HUDEP-2 (cell line): ENCODE measurements at regions not wholly inside any gene's neighbourhood (a gene's known extent, or its start where the extent isn't known, plus 50 kb on each side); places are given as distances from the start of the nearest gene placed in this dataset.
A peak's percentile ranks its signal among the peaks of the same experiment; 100 is the strongest.

Experiments
- DNase-seq, 76 experiments: peaks; one replicate each; lab custom pipeline; 2025; ENCODE audit not compliant: unreplicated experiment in 76 of 76; lab: John Stamatoyannopoulos, UW

- DNase-seq: no peak
Observed at GRCh38 chrX:42725196-42725595, 52.8 kb downstream of the PPP1R2C start.

GRCh38 chrX:42720209-42720608 is 57.8 kb downstream of the PPP1R2C start:
- DNase-seq: peak in 13 of 76 experiments; percentile 0 to 21 (median 1)

- no peak for DNase-seq
Observed at GRCh38 chrX:42715701-42716262, 62.2 kb downstream of the PPP1R2C start.

- DNase-seq: no peak
Observed at GRCh38 chrX:42714981-42715700, 62.8 kb downstream of the PPP1R2C start.

GRCh38 chrX:42710452-42710851 is 67.5 kb downstream of the PPP1R2C start:
- DNase-seq: no peak

GRCh38 chrX:42708222-42708621 is 69.7 kb downstream of the PPP1R2C start:
- DNase-seq: no peak

- no peak for DNase-seq
Observed at GRCh38 chrX:42707742-42708141, 70.2 kb downstream of the PPP1R2C start.

- DNase-seq: no peak
Observed at GRCh38 chrX:42704454-42704853, 73.5 kb downstream of the PPP1R2C start.

- no peak for DNase-seq
Observed at GRCh38 chrX:42697544-42697943, 80.4 kb downstream of the PPP1R2C start.

- DNase-seq: no peak
Observed at GRCh38 chrX:42696536-42697124, 81.3 kb downstream of the PPP1R2C start.

GRCh38 chrX:42695800-42696358 is 82.1 kb downstream of the PPP1R2C start:
- no peak for DNase-seq

GRCh38 chrX:42694260-42694815 is 83.6 kb downstream of the PPP1R2C start:
- no peak for DNase-seq

- DNase-seq: no peak
Observed at GRCh38 chrX:42691196-42691595, 86.8 kb downstream of the PPP1R2C start.

GRCh38 chrX:42686706-42687105 is 91.3 kb downstream of the PPP1R2C start:
- no peak for DNase-seq

GRCh38 chrX:42686296-42686695 is 91.7 kb downstream of the PPP1R2C start:
- no peak for DNase-seq

- no peak for DNase-seq
Observed at GRCh38 chrX:42684065-42684464, 93.9 kb downstream of the PPP1R2C start.

GRCh38 chrX:42680666-42681065 is 97.3 kb downstream of the PPP1R2C start:
- no peak for DNase-seq

GRCh38 chrX:42678133-42678532 is 99.8 kb downstream of the PPP1R2C start:
- DNase-seq: no peak

GRCh38 chrX:42673301-42673810 is 104.6 kb downstream of the PPP1R2C start:
- no peak for DNase-seq

- DNase-seq: no peak
Observed at GRCh38 chrX:42664680-42665079, 113.3 kb downstream of the PPP1R2C start.

GRCh38 chrX:42628471-42628870 is 149.5 kb downstream of the PPP1R2C start:
- DNase-seq: no peak
